ENCODE measurements at regions not wholly inside any gene's neighbourhood (a gene's known extent, or its start where the extent isn't known, plus 50 kb on each side); places are given as distances from the start of the nearest gene placed in this dataset.
A peak's percentile ranks its signal among the peaks of the same experiment; 100 is the strongest.

- intact Hi-C loops (cut with DNase I, micrococcal nuclease) = no loop called here
- DNase-seq (no peak), ATAC-seq (no peak)
These were observed 445.9 kb upstream of the RGS6 start for GRCh38 chr14:71486279-71486678.

GRCh38 chr14:71487449-71487848 lies 444.8 kb upstream of the RGS6 start:
- DNase-seq (no peak), ATAC-seq (no peak)
- intact Hi-C loops (cut with DNase I, micrococcal nuclease) = no loop called here

GRCh38 chr14:71487941-71488340 lies 444.3 kb upstream of the RGS6 start:
- DNase-seq (no peak), ATAC-seq (no peak)
- intact Hi-C loops (cut with DNase I, micrococcal nuclease) = no loop called here

- ATAC-seq (no peak), DNase-seq (no peak)
- intact Hi-C loops (cut with DNase I, micrococcal nuclease) = no loop called here
These were observed 443.5 kb upstream of the RGS6 start for GRCh38 chr14:71488703-71489191.

- intact Hi-C loops (cut with DNase I, micrococcal nuclease) = no loop called here
- ATAC-seq (no peak), DNase-seq (no peak)
These were observed 442.5 kb upstream of the RGS6 start for GRCh38 chr14:71489742-71490141.

- DNase-seq = no peak
- no peak for ATAC-seq
- intact Hi-C loops (cut with DNase I, micrococcal nuclease) = no loop called here
These were observed 440.3 kb upstream of the RGS6 start for GRCh38 chr14:71491931-71492330.

GRCh38 chr14:71492346-71492745 lies 439.9 kb upstream of the RGS6 start:
- intact Hi-C loops (cut with DNase I, micrococcal nuclease) = no loop called here
- ATAC-seq = no peak

GRCh38 chr14:71497645-71498086 lies 434.6 kb upstream of the RGS6 start:
- ATAC-seq = no peak
- no peak for DNase-seq
- intact Hi-C loops (cut with DNase I, micrococcal nuclease) = no loop called here

More at GRCh38 chr14:71492346-71492745, 439.9 kb upstream of the RGS6 start:
- DNase-seq = no peak

GRCh38 chr14:71498212-71498611 lies 434.0 kb upstream of the RGS6 start:
- no peak for ATAC-seq
- intact Hi-C loops (cut with DNase I, micrococcal nuclease) = no loop called here

GRCh38 chr14:71499018-71499417 lies 433.2 kb upstream of the RGS6 start:
- no peak for ATAC-seq
- no peak for DNase-seq
- intact Hi-C loops (cut with DNase I, micrococcal nuclease) = no loop called here

More at GRCh38 chr14:71498212-71498611, 434.0 kb upstream of the RGS6 start:
- DNase-seq = no peak

- DNase-seq = no peak
- no peak for ATAC-seq
- intact Hi-C loops (cut with DNase I, micrococcal nuclease) = no loop called here
These were observed 424.5 kb upstream of the RGS6 start for GRCh38 chr14:71507681-71508080.

- intact Hi-C loops (cut with DNase I, micrococcal nuclease) = no loop called here
- DNase-seq (no peak), ATAC-seq (no peak)
These were observed 423.3 kb upstream of the RGS6 start for GRCh38 chr14:71508901-71509300.

GRCh38 chr14:71511152-71511551 lies 421.1 kb upstream of the RGS6 start:
- ATAC-seq = no peak
- intact Hi-C loops (cut with DNase I, micrococcal nuclease) = no loop called here
- DNase-seq = no peak

GRCh38 chr14:71514941-71515919 lies 417.0 kb upstream of the RGS6 start:
- ATAC-seq (no peak), DNase-seq (no peak)
- intact Hi-C loops (cut with DNase I, micrococcal nuclease) = no loop called here

- intact Hi-C loops (cut with DNase I, micrococcal nuclease) = no loop called here
- peak; percentile 91 for ATAC-seq
- no peak for DNase-seq
These were observed 410.7 kb upstream of the RGS6 start for GRCh38 chr14:71521238-71522135.

GRCh38 chr14:71523630-71524319 lies 408.5 kb upstream of the RGS6 start:
- intact Hi-C loops (cut with DNase I, micrococcal nuclease) = no loop called here
- no peak for DNase-seq
- no peak for ATAC-seq

GRCh38 chr14:71524320-71524982 lies 407.8 kb upstream of the RGS6 start:
- no peak for DNase-seq
- ATAC-seq = no peak
- intact Hi-C loops (cut with DNase I, micrococcal nuclease) = no loop called here

- DNase-seq = no peak
- intact Hi-C loops (cut with DNase I, micrococcal nuclease) = no loop called here
- no peak for ATAC-seq
These were observed 406.5 kb upstream of the RGS6 start for GRCh38 chr14:71525663-71526221.
